ENCODE measurements at regions not wholly inside any gene's neighbourhood (a gene's known extent, or its start where the extent isn't known, plus 50 kb on each side); places are given as distances from the start of the nearest gene placed in this dataset.
A peak's percentile ranks its signal among the peaks of the same experiment; 100 is the strongest.
"Not testable (repeated sequence)": the region's sequence is repeated elsewhere in the genome, so short reads cannot be mapped to it uniquely, and the experiment has no call there.

- DNase-seq (ENCODE audit: low read depth in 2 of 2), result peak; percentile 40 to 41
Measured at GRCh38 chr17:30731210-30732132, 93.0 kb downstream of the CRLF3 start.

GRCh38 chr17:30730837-30731209, 93.7 kb downstream of the CRLF3 start:
- not testable (repeated sequence) for DNase-seq (ENCODE audit: low read depth in 2 of 2)

- DNase-seq (ENCODE audit: low read depth in 2 of 2), result not testable (repeated sequence)
Measured at GRCh38 chr17:30730171-30730836, 94.2 kb downstream of the CRLF3 start.

- DNase-seq (ENCODE audit: low read depth in 2 of 2), result not testable (repeated sequence)
Measured at GRCh38 chr17:30729471-30730170, 94.9 kb downstream of the CRLF3 start.

GRCh38 chr17:30727517-30727916, 97.0 kb downstream of the CRLF3 start:
- not testable (repeated sequence) for DNase-seq (ENCODE audit: low read depth in 2 of 2)

GRCh38 chr17:30726734-30727133, 97.8 kb downstream of the CRLF3 start:
- not testable (repeated sequence) for DNase-seq (ENCODE audit: low read depth in 2 of 2)

- not testable (repeated sequence) for DNase-seq (ENCODE audit: low read depth in 2 of 2)
Measured at GRCh38 chr17:30726310-30726709, 98.2 kb downstream of the CRLF3 start.

GRCh38 chr17:30724034-30724650, 100.3 kb downstream of the CRLF3 start:
- not testable (repeated sequence) for DNase-seq (ENCODE audit: low read depth in 2 of 2)

GRCh38 chr17:30722114-30722780, 102.2 kb downstream of the CRLF3 start:
- DNase-seq (ENCODE audit: low read depth in 2 of 2), result not testable (repeated sequence)

- DNase-seq (ENCODE audit: low read depth in 2 of 2), result not testable (repeated sequence)
Measured at GRCh38 chr17:30720971-30721370, 103.5 kb downstream of the CRLF3 start.

- no peak for DNase-seq (ENCODE audit: low read depth in 2 of 2)
Measured at GRCh38 chr17:30720013-30720471, 104.5 kb downstream of the CRLF3 start.

GRCh38 chr17:30719131-30719973, 105.1 kb downstream of the CRLF3 start:
- DNase-seq (ENCODE audit: low read depth in 2 of 2), result not testable (repeated sequence)

GRCh38 chr17:30718691-30719090, 105.8 kb downstream of the CRLF3 start:
- DNase-seq (ENCODE audit: low read depth in 2 of 2), result not testable (repeated sequence)

- not testable (repeated sequence) for DNase-seq (ENCODE audit: low read depth in 2 of 2)
Measured at GRCh38 chr17:30718099-30718447, 106.4 kb downstream of the CRLF3 start.

- no peak for DNase-seq (ENCODE audit: low read depth in 2 of 2)
Measured at GRCh38 chr17:30717291-30718098, 107.0 kb downstream of the CRLF3 start.

GRCh38 chr17:30716461-30717290, 107.8 kb downstream of the CRLF3 start:
- DNase-seq (ENCODE audit: low read depth in 2 of 2), result no peak

GRCh38 chr17:30714825-30715622, 109.5 kb downstream of the CRLF3 start:
- not testable (repeated sequence) for DNase-seq (ENCODE audit: low read depth in 2 of 2)

- not testable (repeated sequence) for DNase-seq (ENCODE audit: low read depth in 2 of 2)
Measured at GRCh38 chr17:30713805-30714204, 110.7 kb downstream of the CRLF3 start.

Data from fibroblast of skin of left quadriceps (primary cell).